D341Med (cell line): ENCODE measurements at regions not wholly inside any gene's neighbourhood (a gene's known extent, or its start where the extent isn't known, plus 50 kb on each side); places are given as distances from the start of the nearest gene placed in this dataset.

ENCODE experiments used
- DNase-seq: peaks from one replicate; pipeline ENCODE4 v3.0.0; 2012; ENCODE audit warnings: low spot score

- no peak for DNase-seq
Measured at GRCh38 chr15:97815835-97816234, 144.7 kb upstream of the ARRDC4 start.

- no peak for DNase-seq
Measured at GRCh38 chr15:97817276-97817890, 143.1 kb upstream of the ARRDC4 start.

GRCh38 chr15:97836003-97836402, 124.5 kb upstream of the ARRDC4 start:
- DNase-seq: no peak

GRCh38 chr15:97837896-97838295, 122.6 kb upstream of the ARRDC4 start:
- DNase-seq: no peak

- DNase-seq: no peak
Measured at GRCh38 chr15:97838606-97839210, 121.8 kb upstream of the ARRDC4 start.

GRCh38 chr15:97840501-97840900, 120.0 kb upstream of the ARRDC4 start:
- no peak for DNase-seq

- no peak for DNase-seq
Measured at GRCh38 chr15:97841558-97841957, 118.9 kb upstream of the ARRDC4 start.

GRCh38 chr15:97849183-97849582, 111.3 kb upstream of the ARRDC4 start:
- DNase-seq: no peak

GRCh38 chr15:97858296-97858695, 102.2 kb upstream of the ARRDC4 start:
- DNase-seq: no peak

- DNase-seq: no peak
Measured at GRCh38 chr15:97861529-97862260, 98.8 kb upstream of the ARRDC4 start.

- DNase-seq: no peak
Measured at GRCh38 chr15:97866959-97867358, 93.5 kb upstream of the ARRDC4 start.

- no peak for DNase-seq
Measured at GRCh38 chr15:97867870-97868269, 92.6 kb upstream of the ARRDC4 start.

GRCh38 chr15:97868981-97869380, 91.5 kb upstream of the ARRDC4 start:
- no peak for DNase-seq

- no peak for DNase-seq
Measured at GRCh38 chr15:97870771-97871170, 89.7 kb upstream of the ARRDC4 start.

- DNase-seq: no peak
Measured at GRCh38 chr15:97874139-97874538, 86.4 kb upstream of the ARRDC4 start.

GRCh38 chr15:97875025-97875512, 85.4 kb upstream of the ARRDC4 start:
- DNase-seq: no peak

GRCh38 chr15:97875513-97876280, 84.8 kb upstream of the ARRDC4 start:
- no peak for DNase-seq

GRCh38 chr15:97876281-97876675, 84.2 kb upstream of the ARRDC4 start:
- DNase-seq: no peak

- no peak for DNase-seq
Measured at GRCh38 chr15:97881346-97881965, 79.0 kb upstream of the ARRDC4 start.

- DNase-seq: no peak
Measured at GRCh38 chr15:97884513-97885131, 75.9 kb upstream of the ARRDC4 start.

- DNase-seq: no peak
Measured at GRCh38 chr15:97890307-97890706, 70.2 kb upstream of the ARRDC4 start.
